Prostate gland (tissue), 2 donors: ENCODE measurements at regions not wholly inside any gene's neighbourhood (a gene's known extent, or its start where the extent isn't known, plus 50 kb on each side); places are given as distances from the start of the nearest gene placed in this dataset.

Experiments used
- DNase-seq: peaks from one replicate; pipeline ENCODE4 v3.0.0-alpha.2; 2019; ENCODE audit warnings: low spot score
- H3K27ac ChIP-seq, 2 donors: fragments of 200-600 bp; sonication (generic); 2 replicates each; pipeline ENCODE4 v1.5.1; 2017 to 2019
- H3K27me3 ChIP-seq: fragments of 200-600 bp; sonication (generic); replicated peaks from 2 replicates; pipeline ENCODE4 v1.5.1; 2019; ENCODE audit not compliant: insufficient read depth
- H3K36me3 ChIP-seq, 2 donors: fragments of 200-600 bp; sonication (generic); 1 replicate in 1 of 2; 2 replicates in 1 of 2; pipeline versions ENCODE4 v1.5.1 to v1.8.1; 2017 to 2019
- H3K4me1 ChIP-seq: fragments of 200-600 bp; sonication (generic); replicated peaks from 2 replicates; pipeline ENCODE4 v1.5.1; 2019
- H3K4me3 ChIP-seq, 2 donors: fragments of 200-600 bp; sonication (generic); 2 replicates each; pipeline ENCODE4 v1.5.1; 2017 to 2019
- H3K9me3 ChIP-seq: fragments of 200-600 bp; sonication (generic); 2 replicates; pipeline ENCODE4 v1.5.1; 2017
- POLR2A ChIP-seq: fragments of 450-650 bp; IDR thresholded peaks from one replicate; pipeline ENCODE4 v1.6.1; 2016; ENCODE audit warnings: antibody characterized with exemption, mild to moderate bottlenecking
- POLR2AphosphoS5 ChIP-seq: sonication (generic); formaldehyde crosslinking; IDR thresholded peaks from one replicate; pipeline ENCODE4 v1.6.1; 2017; ENCODE audit warnings: antibody characterized with exemption
- WGBS: methylation state at CpG from one replicate; pipeline ENCODE4 v1.1.5; 2018; 5-methylcytosine and 5-hydroxymethylcytosine counted together
- intact Hi-C: fragments of 100-400 bp; cut with DNase I; formaldehyde crosslinking; loops from one replicate; pipeline ENCODE4 v1.14.2; 2022
- TF ChIP-seq, protein P1 (sequence below), 4 experiments: fragments of 200-600 bp in 2 of 4; fragments of 450-650 bp in 2 of 4; sonication (generic) in 2 of 4; IDR thresholded peaks; 1 replicate in 3 of 4; 2 replicates in 1 of 4; pipeline ENCODE4 v1.5.1; 2016 to 2019; ENCODE audit warnings: antibody characterized with exemption in 4 of 4, mild to moderate bottlenecking in 2 of 4, moderate library complexity in 2 of 4

DNA sequence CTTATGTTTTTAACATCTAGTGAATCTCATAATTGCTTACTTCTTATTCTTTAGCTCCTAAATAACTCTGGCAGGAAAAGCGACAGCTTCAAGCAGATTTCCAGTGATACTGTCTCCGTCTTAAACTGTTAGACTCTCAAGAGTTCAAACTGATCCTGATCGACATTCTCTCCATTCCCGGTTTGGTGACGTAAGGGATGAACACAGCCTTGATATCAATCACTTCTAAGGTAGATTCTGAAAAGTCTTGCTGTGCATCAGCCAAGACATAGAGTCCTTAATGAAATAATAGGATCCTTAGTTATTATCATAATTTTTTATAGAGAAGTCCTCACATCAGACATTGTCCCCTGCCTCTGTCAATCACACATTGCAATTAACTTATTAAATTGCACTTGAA, 534.6 kb downstream of the TFEC start:
- Histone ChIP-seq H3K4me3 (no peak overlapping the region), H3K4me1 (no peaks in the 10 kb centered on the region), H3K36me3 (no peaks in the 10 kb centered on the region), H3K27ac (no peak overlapping the region), H3K9me3 (no peaks in the 10 kb centered on the region), H3K27me3 (no peaks in the 10 kb centered on the region)
- intact Hi-C loops = no loop called here
- DNase-seq = no peak
- TF ChIP-seq, protein P1, sequence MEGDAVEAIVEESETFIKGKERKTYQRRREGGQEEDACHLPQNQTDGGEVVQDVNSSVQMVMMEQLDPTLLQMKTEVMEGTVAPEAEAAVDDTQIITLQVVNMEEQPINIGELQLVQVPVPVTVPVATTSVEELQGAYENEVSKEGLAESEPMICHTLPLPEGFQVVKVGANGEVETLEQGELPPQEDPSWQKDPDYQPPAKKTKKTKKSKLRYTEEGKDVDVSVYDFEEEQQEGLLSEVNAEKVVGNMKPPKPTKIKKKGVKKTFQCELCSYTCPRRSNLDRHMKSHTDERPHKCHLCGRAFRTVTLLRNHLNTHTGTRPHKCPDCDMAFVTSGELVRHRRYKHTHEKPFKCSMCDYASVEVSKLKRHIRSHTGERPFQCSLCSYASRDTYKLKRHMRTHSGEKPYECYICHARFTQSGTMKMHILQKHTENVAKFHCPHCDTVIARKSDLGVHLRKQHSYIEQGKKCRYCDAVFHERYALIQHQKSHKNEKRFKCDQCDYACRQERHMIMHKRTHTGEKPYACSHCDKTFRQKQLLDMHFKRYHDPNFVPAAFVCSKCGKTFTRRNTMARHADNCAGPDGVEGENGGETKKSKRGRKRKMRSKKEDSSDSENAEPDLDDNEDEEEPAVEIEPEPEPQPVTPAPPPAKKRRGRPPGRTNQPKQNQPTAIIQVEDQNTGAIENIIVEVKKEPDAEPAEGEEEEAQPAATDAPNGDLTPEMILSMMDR (IDR thresholded peaks at IDR 0.05) = no peak
- no peak for TF ChIP-seq POLR2AphosphoS5
- no peak for TF ChIP-seq POLR2A
- 96% methylated on average over 5 of the region's 5 CpGs for WGBS

DNA sequence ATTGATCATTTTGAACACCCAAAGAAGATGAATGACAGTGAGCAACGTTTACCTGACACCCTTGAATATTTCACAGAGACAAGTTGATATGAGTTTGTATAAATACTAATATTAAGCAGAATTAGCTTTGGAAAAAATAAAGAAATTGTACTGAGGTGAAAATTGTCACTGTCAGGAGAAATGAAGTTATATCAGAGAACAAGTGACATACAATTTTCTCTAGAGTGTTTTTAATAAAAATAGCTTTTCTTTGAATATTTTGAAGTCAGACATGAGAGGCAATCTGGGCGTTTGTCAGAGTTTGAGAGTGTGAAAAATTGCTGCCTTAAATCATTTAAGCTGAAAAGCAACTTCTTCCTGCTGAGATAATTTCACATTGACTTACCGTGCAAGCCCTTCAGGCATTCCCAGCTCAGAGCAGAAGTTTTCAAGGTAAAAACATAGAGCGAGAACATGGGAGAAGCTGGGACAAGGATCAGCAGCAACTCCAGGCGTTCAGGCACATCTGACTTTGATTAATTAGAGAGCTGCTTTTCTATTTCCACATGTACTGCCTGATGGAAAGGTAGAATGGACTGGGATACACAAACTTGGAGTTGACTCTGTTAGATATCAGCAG, 535.9 kb downstream of the TFEC start:
- Histone ChIP-seq H3K27me3 (no peaks in the 10 kb centered on the region), H3K27ac (no peak overlapping the region), H3K4me1 (no peaks in the 10 kb centered on the region), H3K4me3 (no peak overlapping the region), H3K9me3 (no peaks in the 10 kb centered on the region), H3K36me3 (no peaks in the 10 kb centered on the region)
- WGBS = 73% methylated on average over 5 of the region's 5 CpGs
- TF ChIP-seq POLR2A (no peak), POLR2AphosphoS5 (no peak)
- TF ChIP-seq, protein P1 (IDR thresholded peaks at IDR 0.05) = no peak
- DNase-seq = no peak
- intact Hi-C loops = no loop called here

DNA sequence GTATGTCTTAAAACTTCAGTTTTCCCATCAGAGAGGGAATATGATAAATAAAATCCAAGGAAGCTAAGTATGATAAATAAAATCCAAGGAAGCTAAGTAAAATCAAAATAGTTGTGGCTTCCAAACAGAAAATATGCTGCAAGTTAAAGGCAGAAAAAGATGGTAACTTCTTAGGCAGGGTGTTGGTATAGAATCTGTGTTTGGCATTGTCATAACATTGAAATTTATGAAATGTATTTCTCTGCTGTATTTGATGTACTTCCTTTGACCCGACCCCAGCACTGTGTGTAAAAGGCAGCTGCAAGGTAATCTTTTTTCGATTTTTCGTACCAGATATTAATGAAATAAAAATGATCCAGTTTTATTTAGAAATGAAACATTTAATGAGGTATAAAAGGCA, 537.2 kb downstream of the TFEC start:
- Histone ChIP-seq H3K9me3 (no peaks in the 10 kb centered on the region), H3K36me3 (no peaks in the 10 kb centered on the region), H3K4me1 (no peaks in the 10 kb centered on the region), H3K27ac (no peak overlapping the region), H3K27me3 (no peaks in the 10 kb centered on the region), H3K4me3 (no peak overlapping the region)
- WGBS = 89% methylated on average over 3 of the region's 3 CpGs
- no peak for DNase-seq
- intact Hi-C loops = no loop called here
- TF ChIP-seq POLR2A = no peak
- TF ChIP-seq, protein P1 (IDR thresholded peaks at IDR 0.05) = no peak
- TF ChIP-seq POLR2AphosphoS5 = no peak

DNA sequence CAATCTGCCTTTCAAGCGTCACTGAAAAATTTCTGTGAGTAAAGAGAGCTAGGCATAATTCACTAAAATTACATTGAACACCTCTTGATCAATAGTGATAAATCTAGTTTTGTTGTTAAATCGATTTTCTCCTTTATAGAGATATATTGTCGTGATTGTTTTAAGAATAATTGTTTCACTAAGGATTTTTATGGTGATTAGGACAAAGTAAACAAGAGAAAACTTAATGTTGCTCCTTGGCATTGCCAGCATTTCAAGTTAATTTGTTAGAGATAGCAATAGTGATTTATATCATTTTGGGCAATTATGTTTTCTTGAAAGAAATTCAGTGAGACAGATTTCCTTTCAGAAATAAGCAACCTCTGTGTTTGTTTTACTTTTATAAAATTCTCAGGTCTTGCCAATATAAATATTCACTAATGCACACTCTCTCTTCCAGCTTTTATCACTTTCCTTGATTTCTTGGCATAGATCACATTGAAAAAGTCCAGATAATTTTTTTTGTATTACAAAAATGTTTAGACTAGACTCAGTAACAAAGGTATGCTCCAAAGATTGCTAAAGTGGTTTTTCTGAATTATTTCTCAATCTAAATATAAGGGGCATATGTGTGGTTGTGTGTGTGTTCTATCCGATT, 538.7 kb downstream of the TFEC start:
- WGBS = 34% methylated on average over 4 of the region's 4 CpGs
- Histone ChIP-seq H3K27ac (no peak overlapping the region), H3K36me3 (no peaks in the 10 kb centered on the region), H3K4me3 (no peak overlapping the region), H3K9me3 (no peaks in the 10 kb centered on the region), H3K27me3 (no peaks in the 10 kb centered on the region), H3K4me1 (no peaks in the 10 kb centered on the region)
- TF ChIP-seq POLR2A = no peak
- TF ChIP-seq, protein P1 (IDR thresholded peaks at IDR 0.05) = no peak
- no peak for TF ChIP-seq POLR2AphosphoS5
- intact Hi-C loops = loop anchor here (2.0 kb wide), 1 partner anchor 23 kb away; no protein-coding TSS in a partner anchor
- no peak for DNase-seq

DNA sequence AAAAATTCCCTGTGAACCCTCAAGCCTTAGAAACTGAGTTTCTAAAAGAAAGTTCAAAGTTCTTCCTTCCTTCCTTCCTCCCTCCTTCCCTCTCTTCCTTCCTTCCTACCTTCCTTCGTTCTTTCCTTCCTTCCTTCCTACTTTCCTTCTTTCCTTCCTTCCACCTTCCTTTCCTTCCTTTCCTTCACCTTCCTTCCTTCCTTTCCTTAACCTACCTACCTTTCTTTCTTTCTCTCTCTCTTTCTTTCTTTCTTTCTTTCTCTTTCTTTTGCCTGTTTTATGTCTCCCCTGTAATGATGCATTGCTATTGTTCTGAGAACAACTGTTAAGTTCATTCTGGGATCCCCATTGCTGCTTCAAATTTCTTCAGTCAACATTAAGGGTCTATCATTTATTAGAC, 551.1 kb downstream of the TFEC start:
- DNase-seq = no peak
- no peaks in the 10 kb centered on the region for H3K36me3 ChIP-seq
- intact Hi-C loops = no loop called here
- H3K9me3 ChIP-seq = no peaks in the 10 kb centered on the region
- no peaks in the 10 kb centered on the region for H3K27me3 ChIP-seq
- TF ChIP-seq POLR2A = no peak
- TF ChIP-seq POLR2AphosphoS5 = no peak
- TF ChIP-seq, protein P1 (IDR thresholded peaks at IDR 0.05) = no peak
- H3K4me1 ChIP-seq = no peaks in the 10 kb centered on the region
- H3K4me3 ChIP-seq = no peak overlapping the region
- H3K27ac ChIP-seq = no peak overlapping the region
- WGBS = 91% methylated on average over 1 of the region's 1 CpG
